ENCODE measurements at regions not wholly inside any gene's neighbourhood (a gene's known extent, or its start where the extent isn't known, plus 50 kb on each side); places are given as distances from the start of the nearest gene placed in this dataset.
"Not testable (repeated sequence)": the region's sequence is repeated elsewhere in the genome, so short reads cannot be mapped to it uniquely, and the experiment has no call there.

GRCh38 chr15:95019907-95020306, 788.5 kb downstream of the MCTP2 start:
- DNase-seq = no peak

- no peak for DNase-seq
Measured at GRCh38 chr15:95021816-95022215, 790.5 kb downstream of the MCTP2 start.

- DNase-seq = no peak
Measured at GRCh38 chr15:95024351-95024750, 793.0 kb downstream of the MCTP2 start.

- DNase-seq = peak; percentile 2
Measured at GRCh38 chr15:95025924-95026728, 794.8 kb downstream of the MCTP2 start.

GRCh38 chr15:95027981-95028380, 796.6 kb downstream of the MCTP2 start:
- DNase-seq = no peak

- DNase-seq = no peak
Measured at GRCh38 chr15:95032156-95032555, 800.8 kb downstream of the MCTP2 start.

- no peak for DNase-seq
Measured at GRCh38 chr15:95035106-95035505, 803.7 kb downstream of the MCTP2 start.

GRCh38 chr15:95041297-95041696, 809.9 kb downstream of the MCTP2 start:
- no peak for DNase-seq

GRCh38 chr15:95043236-95043932, 812.0 kb downstream of the MCTP2 start:
- DNase-seq = not testable (repeated sequence)

- no peak for DNase-seq
Measured at GRCh38 chr15:95043933-95044313, 812.6 kb downstream of the MCTP2 start.

GRCh38 chr15:95044745-95045417, 813.5 kb downstream of the MCTP2 start:
- DNase-seq = no peak

GRCh38 chr15:95051861-95052260, 820.5 kb downstream of the MCTP2 start:
- no peak for DNase-seq

GRCh38 chr15:95059346-95059905, 828.1 kb downstream of the MCTP2 start:
- no peak for DNase-seq

GRCh38 chr15:95068701-95069521, 837.5 kb downstream of the MCTP2 start:
- no peak for DNase-seq

GRCh38 chr15:95075792-95076677, 844.7 kb downstream of the MCTP2 start:
- no peak for DNase-seq

GRCh38 chr15:95076678-95076990, 845.3 kb downstream of the MCTP2 start:
- DNase-seq = no peak

- DNase-seq = no peak
Measured at GRCh38 chr15:95078003-95078402, 846.6 kb downstream of the MCTP2 start.

- DNase-seq = not testable (repeated sequence)
Measured at GRCh38 chr15:95080228-95080627, 848.9 kb downstream of the MCTP2 start.

- DNase-seq = no peak
Measured at GRCh38 chr15:95085056-95085455, 853.7 kb downstream of the MCTP2 start.

- DNase-seq = no peak
Measured at GRCh38 chr15:95086531-95087252, 855.3 kb downstream of the MCTP2 start.

- DNase-seq = no peak
Measured at GRCh38 chr15:95087253-95087609, 855.9 kb downstream of the MCTP2 start.

Data from activated CD4-positive, alpha-beta T cell treated with anti-CD3 and anti-CD28 coated beads, Interleukin-2, amount 50 U/mL, for 1 hour (primary cell).